ENCODE measurements at regions not wholly inside any gene's neighbourhood (a gene's known extent, or its start where the extent isn't known, plus 50 kb on each side); places are given as distances from the start of the nearest gene placed in this dataset.

- H3K4me3 ChIP-seq (ENCODE audit: low read depth, low read length), result no peak overlapping the region
- no peak for TF ChIP-seq CTCF (IDR thresholded peaks at IDR 0.05; ENCODE audit: borderline replicate concordance, insufficient read depth, low read depth, low read length)
Observed at GRCh38 chr2:62362561-62362960, 143.4 kb downstream of the TMEM17 start.

- no peak for TF ChIP-seq CTCF (IDR thresholded peaks at IDR 0.05; ENCODE audit: borderline replicate concordance, insufficient read depth, low read depth, low read length)
Observed at GRCh38 chr2:62361964-62362363, 144.0 kb downstream of the TMEM17 start.

GRCh38 chr2:62354771-62355561 is 151.0 kb downstream of the TMEM17 start:
- no peak for TF ChIP-seq CTCF (IDR thresholded peaks at IDR 0.05; ENCODE audit: borderline replicate concordance, insufficient read depth, low read depth, low read length)

More at GRCh38 chr2:62361964-62362363, 144.0 kb downstream of the TMEM17 start:
- no peak overlapping the region for H3K4me3 ChIP-seq (ENCODE audit: low read depth, low read length)

GRCh38 chr2:62352031-62352430 is 154.0 kb downstream of the TMEM17 start:
- H3K4me3 ChIP-seq (ENCODE audit: low read depth, low read length), result no peak overlapping the region
- TF ChIP-seq CTCF (IDR thresholded peaks at IDR 0.05; ENCODE audit: borderline replicate concordance, insufficient read depth, low read depth, low read length), result no peak

More at GRCh38 chr2:62354771-62355561, 151.0 kb downstream of the TMEM17 start:
- no peak overlapping the region for H3K4me3 ChIP-seq (ENCODE audit: low read depth, low read length)

- no peak for TF ChIP-seq CTCF (IDR thresholded peaks at IDR 0.05; ENCODE audit: borderline replicate concordance, insufficient read depth, low read depth, low read length)
- H3K4me3 ChIP-seq (ENCODE audit: low read depth, low read length), result no peak overlapping the region
Observed at GRCh38 chr2:62349788-62350187, 153.9 kb downstream of the B3GNT2 start.

GRCh38 chr2:62348700-62349099 is 152.8 kb downstream of the B3GNT2 start:
- no peak overlapping the region for H3K4me3 ChIP-seq (ENCODE audit: low read depth, low read length)
- no peak for TF ChIP-seq CTCF (IDR thresholded peaks at IDR 0.05; ENCODE audit: borderline replicate concordance, insufficient read depth, low read depth, low read length)
